Heart left ventricle (tissue), 13 donors: ENCODE measurements at regions not wholly inside any gene's neighbourhood (a gene's known extent, or its start where the extent isn't known, plus 50 kb on each side); places are given as distances from the start of the nearest gene placed in this dataset.

Experiments
- POLR2A ChIP-seq, 2 donors: fragments of 450-650 bp; IDR thresholded peaks; one replicate each; pipeline ENCODE4 v1.6.1; 2017; ENCODE audit warnings: antibody characterized with exemption in 2 of 2, mild to moderate bottlenecking in 2 of 2, moderate library complexity in 2 of 2
- TF ChIP-seq, protein P1 (sequence below), 12 donors: fragments of 200-600 bp; sonication (generic) in 4 of 12; IDR thresholded peaks; one replicate each; pipeline versions ENCODE4 v1.5.0 to v1.8.0; 2018 to 2022; ENCODE audit warnings: antibody characterized with exemption in 12 of 12, mild to moderate bottlenecking in 5 of 12
- donor health status: ischemic (EF 13 %, LVEDD 7.1; RV severe dilation, severe dysfunction).
- donor health status: DM: no; HTN: yes; CAD: no.
- donor health status: DM: no; HTN: no; CAD: no.
- donor health status: ischemic (EF 25% LVEDD 6.9; RV normal size, moderate dysfunction).
- donor health status: ischemic (EF 25% LVEDD 5.7; RV mildly dilated, moderate dysfunction).
- donor health status: ischemic (EF 35%, LVEDD 5.7; RV mildly dilated, moderate dysfunction).
- donor health status: nonischemic (EF 11% LVEDD 7.7; RV severe dilation, severe dysfunction).
- donor health status: DM: yes; HTN: yes; CAD: no.
- donor health status: PGD.
- donor health status: ischemic (EF 29% LVEDD 5.4; RV normal size, mild dysfunction).
- donor health status: nonischemic (EF 23%, LVEDD 6.1; RV moderate dilation, normal function).

DNA sequence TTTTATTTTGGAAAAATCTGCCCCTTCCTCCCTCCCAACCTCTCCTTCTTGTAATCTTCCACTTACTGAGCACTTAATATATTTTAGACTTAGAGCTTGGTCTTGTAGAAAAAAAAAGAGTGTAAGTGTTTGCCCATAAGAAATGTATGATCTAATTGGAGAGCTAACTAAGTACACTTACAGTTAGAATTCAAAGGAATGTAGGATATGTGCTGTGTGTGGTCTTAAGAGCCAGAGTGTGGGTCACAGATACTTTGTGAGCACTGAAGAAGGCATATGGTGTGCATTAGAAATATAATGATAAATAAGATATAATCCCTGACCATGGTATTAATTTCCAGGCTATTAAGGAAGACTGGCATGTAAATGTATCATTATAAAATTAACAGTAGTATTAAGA is 91.8 kb upstream of the ZNF521 start:
- TF ChIP-seq, protein P1, sequence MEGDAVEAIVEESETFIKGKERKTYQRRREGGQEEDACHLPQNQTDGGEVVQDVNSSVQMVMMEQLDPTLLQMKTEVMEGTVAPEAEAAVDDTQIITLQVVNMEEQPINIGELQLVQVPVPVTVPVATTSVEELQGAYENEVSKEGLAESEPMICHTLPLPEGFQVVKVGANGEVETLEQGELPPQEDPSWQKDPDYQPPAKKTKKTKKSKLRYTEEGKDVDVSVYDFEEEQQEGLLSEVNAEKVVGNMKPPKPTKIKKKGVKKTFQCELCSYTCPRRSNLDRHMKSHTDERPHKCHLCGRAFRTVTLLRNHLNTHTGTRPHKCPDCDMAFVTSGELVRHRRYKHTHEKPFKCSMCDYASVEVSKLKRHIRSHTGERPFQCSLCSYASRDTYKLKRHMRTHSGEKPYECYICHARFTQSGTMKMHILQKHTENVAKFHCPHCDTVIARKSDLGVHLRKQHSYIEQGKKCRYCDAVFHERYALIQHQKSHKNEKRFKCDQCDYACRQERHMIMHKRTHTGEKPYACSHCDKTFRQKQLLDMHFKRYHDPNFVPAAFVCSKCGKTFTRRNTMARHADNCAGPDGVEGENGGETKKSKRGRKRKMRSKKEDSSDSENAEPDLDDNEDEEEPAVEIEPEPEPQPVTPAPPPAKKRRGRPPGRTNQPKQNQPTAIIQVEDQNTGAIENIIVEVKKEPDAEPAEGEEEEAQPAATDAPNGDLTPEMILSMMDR (IDR thresholded peaks at IDR 0.05): no peak
- no peak for TF ChIP-seq POLR2A (IDR thresholded peaks at IDR 0.05)
